IMR-90 (cell line): ENCODE measurements at regions not wholly inside any gene's neighbourhood (a gene's known extent, or its start where the extent isn't known, plus 50 kb on each side); places are given as distances from the start of the nearest gene placed in this dataset.

Experiments
- ATAC-seq: fragments of 200-7000 bp; cut with Tn5 transposase; 2 replicates; pipeline ENCODE4 v1.9.1; 2020; ENCODE audit warnings: low read depth, mild to moderate bottlenecking, moderate library complexity
- BruUV-seq: library from RNA; stranded (reverse); fragments of 400-500 nt; replicated peaks from 2 replicates; lab custom pipeline; 2021; lab: Mats Ljungman, UMichigan
- CTCF ChIA-PET: fragments of 300-600 bp; formaldehyde crosslinking; extraction: SDS; loops from one replicate; lab custom pipeline; 2021; ENCODE audit warnings: antibody characterized with exemption; lab: Yijun Ruan, JAX
- POLR2A ChIA-PET: fragments of 300-600 bp; sonication (Branson Sonifier 250); formaldehyde crosslinking; loops from one replicate; lab custom pipeline; 2022; ENCODE audit warnings: antibody characterized with exemption; ENCODE audit not compliant: unreplicated experiment; lab: Charles Lee
- DNase-seq: peaks from one replicate; pipeline ENCODE4 v3.0.0; 2013
- H2AFZ ChIP-seq: replicated peaks from 2 replicates; pipeline ENCODE3; 2013; ENCODE audit warnings: low read length, mild to moderate bottlenecking; ENCODE audit not compliant: poor library complexity
- H2AK5ac ChIP-seq: 2 replicates; pipeline ENCODE4 v1.6.1; 2013; ENCODE audit warnings: low read depth, low read length, inconsistent platforms
- H2AK9ac ChIP-seq: replicated peaks from 2 replicates; pipeline ENCODE3; 2013; ENCODE audit warnings: mild to moderate bottlenecking, low read depth, low read length, moderate library complexity; ENCODE audit not compliant: poor library complexity
- H2BK120ac ChIP-seq: 2 replicates; pipeline ENCODE4 v1.6.1; 2013; ENCODE audit warnings: low read depth, low read length, inconsistent platforms
- H2BK15ac ChIP-seq: 3 replicates; pipeline ENCODE4 v1.6.1; 2013; ENCODE audit warnings: low read depth, low read length, inconsistent platforms
- H2BK20ac ChIP-seq: 2 replicates; pipeline ENCODE4 v1.6.1; 2013; ENCODE audit warnings: low read depth, mild to moderate bottlenecking, inconsistent platforms, low read length, moderate library complexity
- H2BK5ac ChIP-seq: 2 replicates; pipeline ENCODE4 v1.6.1; 2013; ENCODE audit warnings: mild to moderate bottlenecking, low read depth, low read length, inconsistent platforms; ENCODE audit not compliant: poor library complexity, severe bottlenecking
- H3K14ac ChIP-seq: replicated peaks from 2 replicates; pipeline ENCODE4 v1.6.1; 2013; ENCODE audit warnings: low read depth, low read length, inconsistent platforms
- H3K18ac ChIP-seq: 2 replicates; pipeline ENCODE4 v1.6.1; 2013; ENCODE audit warnings: low read depth, low read length, control low read depth
- H3K23ac ChIP-seq: 2 replicates; pipeline ENCODE4 v1.6.1; 2013; ENCODE audit warnings: low read depth, low read length, inconsistent platforms
- H3K27ac ChIP-seq: 2 replicates; pipeline ENCODE4 v1.5.1; 2013; ENCODE audit warnings: mild to moderate bottlenecking, control low read depth, low read length; ENCODE audit not compliant: insufficient read depth
- H3K27me3 ChIP-seq: 2 replicates; pipeline ENCODE4 v1.6.1; 2013; ENCODE audit warnings: low read length; ENCODE audit not compliant: control insufficient read depth, insufficient read depth
- H3K36me3 ChIP-seq: 2 replicates; pipeline ENCODE4 v1.6.1; 2013; ENCODE audit warnings: low read length, mixed read lengths; ENCODE audit not compliant: control insufficient read depth, insufficient read depth
- H3K4ac ChIP-seq: 2 replicates; pipeline ENCODE4 v1.6.1; 2013; ENCODE audit warnings: low read depth, low read length, inconsistent platforms
- H3K4me1 ChIP-seq: 2 replicates; pipeline ENCODE4 v1.6.1; 2013; ENCODE audit warnings: low read length, mixed read lengths; ENCODE audit not compliant: control insufficient read depth, insufficient read depth
- H3K4me2 ChIP-seq: 2 replicates; pipeline ENCODE4 v1.6.1; 2013; ENCODE audit warnings: low read depth, mild to moderate bottlenecking, control low read depth, low read length, moderate library complexity
- H3K4me3 ChIP-seq: 2 replicates; pipeline ENCODE4 v1.5.1; 2013; ENCODE audit warnings: low read depth, mild to moderate bottlenecking, control low read depth, low read length, moderate library complexity; ENCODE audit not compliant: insufficient read depth
- H3K56ac ChIP-seq: 2 replicates; pipeline ENCODE4 v1.6.1; 2013; ENCODE audit warnings: low read length, inconsistent platforms; ENCODE audit not compliant: insufficient read depth; ENCODE audit errors: extremely low read depth
- H3K79me1 ChIP-seq, 2 experiments: 2 replicates each; pipeline ENCODE4 v1.6.1; 2013; ENCODE audit warnings: low read length in 2 of 2, inconsistent platforms in 1 of 2, low read depth in 1 of 2
- H3K9ac ChIP-seq: 2 replicates; pipeline ENCODE4 v1.6.1; 2013; ENCODE audit warnings: low read depth, low read length, control low read depth
- H3K9me1 ChIP-seq: 2 replicates; pipeline ENCODE4 v1.6.1; 2013; ENCODE audit warnings: low read length, inconsistent platforms; ENCODE audit not compliant: insufficient read depth
- H3K9me3 ChIP-seq: 2 replicates; pipeline ENCODE4 v1.6.1; 2013; ENCODE audit warnings: low read length; ENCODE audit not compliant: control insufficient read depth, insufficient read depth
- H4K20me1 ChIP-seq: 2 replicates; pipeline ENCODE4 v1.6.1; 2013; ENCODE audit warnings: low read length, inconsistent platforms; ENCODE audit not compliant: insufficient read depth
- H4K5ac ChIP-seq: 2 replicates; pipeline ENCODE4 v1.6.1; 2013; ENCODE audit warnings: mild to moderate bottlenecking, low read depth, low read length, control low read depth
- H4K8ac ChIP-seq, 2 experiments: 2 replicates each; pipeline ENCODE4 v1.6.1; 2013; ENCODE audit warnings: low read depth in 2 of 2, low read length in 2 of 2, control low read depth in 1 of 2, inconsistent platforms in 1 of 2
- H4K91ac ChIP-seq: 2 replicates; pipeline ENCODE4 v1.6.1; 2013; ENCODE audit warnings: low read depth, low read length, inconsistent platforms; ENCODE audit not compliant: insufficient read depth
- CHD1 ChIP-seq: IDR thresholded peaks from 2 replicates; pipeline ENCODE4 v1.6.1; 2012; ENCODE audit warnings: low read depth, low read length, improper control_type of control experiment
- ELK1 ChIP-seq: fragments of 150-350 bp; IDR thresholded peaks from 2 replicates; pipeline ENCODE4 v1.6.1; 2016; ENCODE audit warnings: low read depth, mild to moderate bottlenecking, low read length, moderate library complexity, borderline replicate concordance
- FOS ChIP-seq: fragments of 150-350 bp; IDR thresholded peaks from 2 replicates; pipeline ENCODE4 v1.6.1; 2016; ENCODE audit warnings: low read depth, low read length
- MAFK ChIP-seq: IDR thresholded peaks from 2 replicates; pipeline ENCODE4 v1.6.1; 2012; ENCODE audit warnings: low read depth, low read length, improper control_type of control experiment
- MAZ ChIP-seq: IDR thresholded peaks from 2 replicates; pipeline ENCODE4 v1.6.1; 2012; ENCODE audit warnings: low read depth, mild to moderate bottlenecking, low read length, improper control_type of control experiment, moderate library complexity, borderline replicate concordance
- MXI1 ChIP-seq: IDR thresholded peaks from 2 replicates; pipeline ENCODE4 v1.6.1; 2012; ENCODE audit warnings: low read depth, mild to moderate bottlenecking, low read length, moderate library complexity, borderline replicate concordance
- NFE2L2 ChIP-seq: fragments of 150-350 bp; IDR thresholded peaks from 2 replicates; pipeline ENCODE4 v1.6.1; 2016; ENCODE audit warnings: low read depth, mild to moderate bottlenecking, low read length
- RAD21 ChIP-seq: IDR thresholded peaks from 2 replicates; pipeline ENCODE4 v1.6.1; 2012; ENCODE audit warnings: low read length, improper control_type of control experiment
- RFX5 ChIP-seq: IDR thresholded peaks from 2 replicates; pipeline ENCODE4 v1.8.0; 2012; ENCODE audit warnings: low read depth, mild to moderate bottlenecking, low read length, moderate library complexity
- WGBS, 2 experiments: methylation state at CpG; one replicate each; pipeline versions ENCODE4 v1.1.5 to v1.1.7; 2013; ENCODE audit warnings: missing lambda C conversion rate in 2 of 2; ENCODE audit not compliant: insufficient read length in 1 of 2; ENCODE audit errors: extremely low coverage in 2 of 2; 5-methylcytosine and 5-hydroxymethylcytosine counted together
- dilution Hi-C: fragments of 300-500 bp; cut with HindIII; formaldehyde crosslinking; loops from one replicate; pipeline ENCODE4 v1.14.3; 2018; ENCODE audit warnings: low sequenced_read_pairs; ENCODE audit not compliant: unreplicated experiment
- in situ Hi-C: fragments of 300-500 bp; cut with MboI; formaldehyde crosslinking; loops from 3 replicates; pipeline ENCODE4 v1.14.3; 2019; ENCODE audit warnings: low sequenced_read_pairs, inconsistent platforms, mixed read lengths
- intact Hi-C: fragments of 100-400 bp; cut with micrococcal nuclease; formaldehyde crosslinking; loops from 2 replicates; pipeline ENCODE4 v1.10.0; 2022
- TF ChIP-seq, protein P1 (sequence below): conservative IDR thresholded peaks from 2 replicates; pipeline ENCODE4 v1.5.1; 2012; ENCODE audit warnings: mild to moderate bottlenecking, low read depth, low read length, improper control_type of control experiment

DNA sequence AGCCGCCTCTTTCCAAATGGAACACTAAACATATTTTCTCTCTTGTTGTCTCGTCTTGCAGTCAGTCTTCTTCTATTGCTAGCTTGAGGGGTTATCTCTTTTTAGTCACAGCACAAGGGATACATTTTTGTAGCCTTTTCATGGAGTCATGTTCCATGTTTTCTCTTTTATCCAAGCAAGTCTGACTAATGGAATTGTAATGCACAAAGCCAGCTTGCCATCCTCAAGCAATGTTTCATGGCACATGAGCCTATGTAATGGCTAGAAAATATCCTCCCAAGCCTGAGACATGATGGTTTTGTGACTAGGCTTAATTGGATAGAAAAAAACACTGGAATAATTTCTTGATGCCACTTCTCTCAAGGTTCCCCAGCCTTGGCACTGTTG lies 414.6 kb upstream of the GOT2 start:
- H2BK15ac ChIP-seq, result no peak overlapping the region
- H3K9ac ChIP-seq, result no peak overlapping the region
- H3K23ac ChIP-seq, result no peak overlapping the region
- H3K9me3 ChIP-seq, result no peaks in the 10 kb centered on the region; the same call in 1 of the 2 replicates
- TF ChIP-seq MAZ (no peak), MXI1 (no peak), FOS (no peak), RAD21 (no peak), RFX5 (no peak), ELK1 (no peak), MAFK (no peak), NFE2L2 (no peak), CHD1 (no peak)
- TF ChIP-seq, protein P1, sequence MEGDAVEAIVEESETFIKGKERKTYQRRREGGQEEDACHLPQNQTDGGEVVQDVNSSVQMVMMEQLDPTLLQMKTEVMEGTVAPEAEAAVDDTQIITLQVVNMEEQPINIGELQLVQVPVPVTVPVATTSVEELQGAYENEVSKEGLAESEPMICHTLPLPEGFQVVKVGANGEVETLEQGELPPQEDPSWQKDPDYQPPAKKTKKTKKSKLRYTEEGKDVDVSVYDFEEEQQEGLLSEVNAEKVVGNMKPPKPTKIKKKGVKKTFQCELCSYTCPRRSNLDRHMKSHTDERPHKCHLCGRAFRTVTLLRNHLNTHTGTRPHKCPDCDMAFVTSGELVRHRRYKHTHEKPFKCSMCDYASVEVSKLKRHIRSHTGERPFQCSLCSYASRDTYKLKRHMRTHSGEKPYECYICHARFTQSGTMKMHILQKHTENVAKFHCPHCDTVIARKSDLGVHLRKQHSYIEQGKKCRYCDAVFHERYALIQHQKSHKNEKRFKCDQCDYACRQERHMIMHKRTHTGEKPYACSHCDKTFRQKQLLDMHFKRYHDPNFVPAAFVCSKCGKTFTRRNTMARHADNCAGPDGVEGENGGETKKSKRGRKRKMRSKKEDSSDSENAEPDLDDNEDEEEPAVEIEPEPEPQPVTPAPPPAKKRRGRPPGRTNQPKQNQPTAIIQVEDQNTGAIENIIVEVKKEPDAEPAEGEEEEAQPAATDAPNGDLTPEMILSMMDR, result no peak
- H2AFZ ChIP-seq, result no peak overlapping the region
- DNase-seq (no peak), ATAC-seq (no peak)
- intact Hi-C loops, result no loop called here
- H3K27ac ChIP-seq, result no peak overlapping the region
- no TSS peak for BruUV-seq
- no peaks in the 10 kb centered on the region for H3K36me3 ChIP-seq
- CTCF ChIA-PET, result interaction anchor here (0.6 kb wide), 1 partner anchor 1091 kb away, joined by 3 read pairs; no protein-coding TSS in a partner anchor
- no peaks in the 10 kb centered on the region for H3K4me1 ChIP-seq
- no peaks in the 10 kb centered on the region for H3K27me3 ChIP-seq
- H3K18ac ChIP-seq, result no peak overlapping the region
- no peaks in the 10 kb centered on the region for H4K20me1 ChIP-seq
- H3K4me3 ChIP-seq, result no peak overlapping the region
- no peaks in the 10 kb centered on the region for H3K9me1 ChIP-seq
- H3K14ac ChIP-seq, result no peak overlapping the region
- POLR2A ChIA-PET, result no interaction called here
- no peak overlapping the region for H2BK5ac ChIP-seq
- no peaks in the 10 kb centered on the region for H3K79me1 ChIP-seq
- no peak overlapping the region for H4K91ac ChIP-seq
- no CpG with 5 or more reads among the region's 2 CpGs for WGBS, 2 experiments
- H4K5ac ChIP-seq, result no peak overlapping the region
- in situ Hi-C loops, result no loop called here
- dilution Hi-C loops, result no loop called here
- no peak overlapping the region for H3K56ac ChIP-seq
- H3K4ac ChIP-seq, result no peak overlapping the region
- H3K4me2 ChIP-seq, result no peak overlapping the region
- no peak overlapping the region for H2BK20ac ChIP-seq
- no peak overlapping the region for H4K8ac ChIP-seq
- H2AK9ac ChIP-seq, result no peak overlapping the region
- H2AK5ac ChIP-seq, result no peak overlapping the region
- H2BK120ac ChIP-seq, result no peak overlapping the region
